ENCODE measurements at regions not wholly inside any gene's neighbourhood (a gene's known extent, or its start where the extent isn't known, plus 50 kb on each side); places are given as distances from the start of the nearest gene placed in this dataset.

DNA sequence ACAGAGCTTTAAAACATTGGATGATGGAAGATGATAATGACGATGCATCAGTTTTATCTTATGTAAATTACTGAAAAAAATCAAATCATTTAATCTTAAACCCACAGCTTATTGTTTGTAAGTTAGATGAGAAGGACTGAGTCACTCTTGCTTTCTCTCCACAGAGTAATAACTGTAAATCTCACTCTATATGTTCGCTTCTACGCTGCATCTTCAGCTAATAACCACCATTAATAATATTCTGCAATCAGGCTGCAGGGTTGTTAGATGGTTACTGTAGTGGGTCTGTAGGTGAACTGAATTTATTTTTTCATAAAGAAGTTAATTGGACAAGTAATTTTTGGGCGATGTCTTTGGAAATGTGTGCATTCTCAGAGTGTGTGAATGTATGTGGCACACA lies 260.0 kb downstream of the FAT3 start:
- Histone ChIP-seq H3K36me3 (replicated peaks) (no peaks in the 10 kb centered on the region), H3K27ac (no peak overlapping the region), H3K4me3 (ENCODE audit: low read depth, low read length) (no peak overlapping the region), H3K27me3 (replicated peaks) (no peaks in the 10 kb centered on the region)
- in situ Hi-C loops (cut with HindIII; ENCODE audit: low pct_ligation_motif_present, low sequenced_read_pairs), result no loop called here
- TF ChIP-seq, protein P1, sequence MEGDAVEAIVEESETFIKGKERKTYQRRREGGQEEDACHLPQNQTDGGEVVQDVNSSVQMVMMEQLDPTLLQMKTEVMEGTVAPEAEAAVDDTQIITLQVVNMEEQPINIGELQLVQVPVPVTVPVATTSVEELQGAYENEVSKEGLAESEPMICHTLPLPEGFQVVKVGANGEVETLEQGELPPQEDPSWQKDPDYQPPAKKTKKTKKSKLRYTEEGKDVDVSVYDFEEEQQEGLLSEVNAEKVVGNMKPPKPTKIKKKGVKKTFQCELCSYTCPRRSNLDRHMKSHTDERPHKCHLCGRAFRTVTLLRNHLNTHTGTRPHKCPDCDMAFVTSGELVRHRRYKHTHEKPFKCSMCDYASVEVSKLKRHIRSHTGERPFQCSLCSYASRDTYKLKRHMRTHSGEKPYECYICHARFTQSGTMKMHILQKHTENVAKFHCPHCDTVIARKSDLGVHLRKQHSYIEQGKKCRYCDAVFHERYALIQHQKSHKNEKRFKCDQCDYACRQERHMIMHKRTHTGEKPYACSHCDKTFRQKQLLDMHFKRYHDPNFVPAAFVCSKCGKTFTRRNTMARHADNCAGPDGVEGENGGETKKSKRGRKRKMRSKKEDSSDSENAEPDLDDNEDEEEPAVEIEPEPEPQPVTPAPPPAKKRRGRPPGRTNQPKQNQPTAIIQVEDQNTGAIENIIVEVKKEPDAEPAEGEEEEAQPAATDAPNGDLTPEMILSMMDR (IDR thresholded peaks at IDR 0.05; ENCODE audit: low read depth, low read length, missing control alignments), result no peak
- no peak for DNase-seq

DNA sequence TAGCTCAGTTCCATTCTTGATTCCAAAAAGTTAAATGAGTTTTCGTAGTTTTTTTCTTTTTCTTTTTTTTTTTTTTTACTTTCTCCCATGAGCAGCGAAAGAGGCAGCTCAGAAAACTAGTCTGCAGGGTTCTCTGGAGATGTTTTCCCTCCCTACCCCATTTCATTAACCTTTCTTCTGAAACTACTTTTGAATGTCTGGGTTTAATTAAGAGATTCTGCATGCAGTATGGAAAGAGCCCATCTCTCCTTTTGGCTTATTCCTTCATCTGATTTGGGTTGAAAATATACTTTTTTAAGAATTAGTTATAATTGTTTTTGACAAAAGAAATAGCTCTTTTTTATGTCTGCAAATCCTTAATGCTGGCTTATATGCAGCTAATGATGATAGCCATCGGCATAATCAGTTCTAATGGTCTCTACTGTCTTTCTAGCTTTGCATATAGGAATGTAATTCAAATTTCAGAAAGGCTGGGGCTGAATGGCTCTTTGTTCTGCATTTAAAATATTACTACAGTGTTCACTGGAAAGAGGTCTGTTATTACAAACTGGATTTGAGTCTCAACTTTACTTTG lies 265.3 kb downstream of the FAT3 start:
- TF ChIP-seq, protein P1 (IDR thresholded peaks at IDR 0.05; ENCODE audit: low read depth, low read length, missing control alignments), result no peak
- in situ Hi-C loops (cut with HindIII; ENCODE audit: low pct_ligation_motif_present, low sequenced_read_pairs), result no loop called here
- no peak overlapping the region for H3K4me3 ChIP-seq (ENCODE audit: low read depth, low read length)
- no peaks in the 10 kb centered on the region for H3K36me3 ChIP-seq (replicated peaks)
- H3K27me3 ChIP-seq (replicated peaks), result no peaks in the 10 kb centered on the region
- no peak overlapping the region for H3K27ac ChIP-seq
- no peak for DNase-seq

DNA sequence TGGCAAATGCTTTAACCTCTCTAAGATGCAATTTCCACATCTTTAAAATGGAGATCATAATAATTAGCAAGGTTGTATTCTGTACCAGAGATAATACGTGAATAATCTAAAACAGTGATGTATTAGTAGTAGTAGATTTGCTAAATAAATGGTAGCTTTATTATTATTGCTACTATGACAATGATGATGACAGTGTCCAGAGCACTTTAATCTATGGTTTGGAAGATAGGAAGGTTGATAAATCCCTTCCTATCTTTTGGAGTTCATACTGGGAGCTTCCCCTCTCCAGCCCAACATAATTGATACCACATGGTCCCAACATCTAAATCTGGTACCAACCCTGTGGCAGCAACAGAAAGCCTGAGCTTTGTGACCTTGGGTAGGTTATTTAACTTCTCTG lies 267.8 kb downstream of the FAT3 start:
- Histone ChIP-seq H3K36me3 (replicated peaks) (no peaks in the 10 kb centered on the region), H3K4me3 (ENCODE audit: low read depth, low read length) (no peak overlapping the region), H3K27me3 (replicated peaks) (no peaks in the 10 kb centered on the region), H3K27ac (no peak overlapping the region)
- DNase-seq, result no peak
- in situ Hi-C loops (cut with HindIII; ENCODE audit: low pct_ligation_motif_present, low sequenced_read_pairs), result no loop called here
- TF ChIP-seq, protein P1 (IDR thresholded peaks at IDR 0.05; ENCODE audit: low read depth, low read length, missing control alignments), result no peak

DNA sequence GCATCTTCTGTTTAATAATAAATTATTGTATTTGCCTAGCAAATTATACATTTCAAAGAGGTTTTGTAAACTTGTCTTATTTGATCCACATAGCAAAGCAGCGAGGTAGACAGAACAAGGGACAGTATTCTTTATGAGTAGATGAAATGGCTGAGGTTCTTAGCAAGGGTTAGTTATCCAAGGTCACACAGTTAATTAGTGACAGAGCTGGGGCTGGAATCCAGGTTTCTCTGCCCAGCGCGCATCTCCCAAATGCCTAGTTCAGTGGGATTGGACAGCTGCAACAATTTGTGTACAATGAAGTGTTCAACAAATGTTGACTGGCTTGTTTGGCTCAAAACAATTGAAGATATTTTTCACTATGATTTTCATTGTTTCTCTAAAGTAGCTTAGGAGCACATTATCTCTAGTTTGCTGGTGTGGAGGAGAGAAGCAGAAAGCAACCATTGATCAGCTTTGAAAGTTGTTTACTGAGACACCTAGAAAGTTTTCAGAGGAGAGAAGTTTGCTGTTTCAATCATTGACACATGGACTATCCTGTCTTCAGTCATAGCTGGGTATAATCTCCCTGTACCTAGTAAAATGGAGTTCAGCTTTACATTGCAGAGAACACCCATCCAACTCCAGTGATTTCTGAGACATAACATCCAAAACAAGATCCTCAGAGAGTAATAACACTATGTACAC lies 270.6 kb downstream of the FAT3 start:
- DNase-seq, result no peak
- no peak overlapping the region for H3K4me3 ChIP-seq (ENCODE audit: low read depth, low read length)
- H3K27me3 ChIP-seq (replicated peaks), result no peaks in the 10 kb centered on the region
- H3K27ac ChIP-seq, result no peak overlapping the region
- TF ChIP-seq, protein P1 (IDR thresholded peaks at IDR 0.05; ENCODE audit: low read depth, low read length, missing control alignments), result no peak
- H3K36me3 ChIP-seq (replicated peaks), result no peaks in the 10 kb centered on the region
- in situ Hi-C loops (cut with HindIII; ENCODE audit: low pct_ligation_motif_present, low sequenced_read_pairs), result no loop called here

DNA sequence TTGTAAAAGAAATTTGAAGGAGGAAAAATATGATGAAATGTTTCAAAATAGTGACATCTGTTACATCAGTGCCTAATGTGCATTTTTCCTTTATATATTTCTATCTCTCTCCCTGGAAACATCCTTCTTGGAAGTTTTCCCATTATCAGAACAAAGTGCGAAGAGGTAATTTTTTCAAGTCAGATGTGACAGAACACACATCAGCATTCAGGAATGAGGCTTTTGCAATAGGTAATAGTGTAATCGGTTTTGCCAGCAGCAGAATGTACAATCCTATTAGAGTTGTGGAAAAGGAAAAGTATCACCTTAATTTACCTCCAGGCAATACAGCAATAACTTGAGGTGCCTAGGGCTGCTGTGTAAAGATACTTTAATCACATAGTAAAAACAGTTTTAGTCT lies 275.8 kb downstream of the FAT3 start:
- Histone ChIP-seq H3K27ac (no peak overlapping the region), H3K4me3 (ENCODE audit: low read depth, low read length) (no peak overlapping the region), H3K27me3 (replicated peaks) (no peaks in the 10 kb centered on the region), H3K36me3 (replicated peaks) (no peaks in the 10 kb centered on the region)
- TF ChIP-seq, protein P1 (IDR thresholded peaks at IDR 0.05; ENCODE audit: low read depth, low read length, missing control alignments), result no peak
- in situ Hi-C loops (cut with HindIII; ENCODE audit: low pct_ligation_motif_present, low sequenced_read_pairs), result no loop called here
- no peak for DNase-seq

Measured in brain microvascular endothelial cell (primary cell).